Gastroesophageal sphincter (tissue), 4 donors: ENCODE measurements at regions not wholly inside any gene's neighbourhood (a gene's known extent, or its start where the extent isn't known, plus 50 kb on each side); places are given as distances from the start of the nearest gene placed in this dataset.

Experiments
- ATAC-seq: fragments of 150-250 bp; one replicate; pipeline ENCODE4 v1.9.1; 2016; ENCODE audit warnings: mild to moderate bottlenecking, moderate library complexity
- H3K27ac ChIP-seq, 4 donors: fragments of 200-600 bp; sonication (generic) in 3 of 4; 1 replicate in 3 of 4; 2 replicates in 1 of 4; pipeline ENCODE4 v1.5.1; 2016 to 2019
- H3K27me3 ChIP-seq: fragments of 200-600 bp; sonication (generic); one replicate; pipeline ENCODE4 v1.5.1; 2019
- H3K36me3 ChIP-seq, 2 donors: fragments of 200-600 bp; sonication (generic); one replicate each; pipeline ENCODE4 v1.5.1; 2019; ENCODE audit warnings: control low read depth in 1 of 2
- H3K4me1 ChIP-seq, 3 donors: fragments of 200-600 bp; sonication (generic); 1 replicate in 2 of 3; 2 replicates in 1 of 3; pipeline ENCODE4 v1.5.1; 2016 to 2019; ENCODE audit warnings: control low read depth in 2 of 3
- H3K4me3 ChIP-seq, 2 donors: fragments of 200-600 bp; sonication (generic); one replicate each; pipeline ENCODE4 v1.5.1; 2019; ENCODE audit warnings: mild to moderate bottlenecking in 1 of 2, moderate library complexity in 1 of 2
- H3K9me3 ChIP-seq, 3 donors: fragments of 200-600 bp; sonication (generic); one replicate each; pipeline ENCODE4 v1.5.1; 2017 to 2019; ENCODE audit warnings: control low read depth in 2 of 3
- CTCF ChIP-seq, 4 experiments: fragments of 200-600 bp in 2 of 4; fragments of 450-650 bp in 2 of 4; sonication (generic) in 1 of 4; IDR thresholded peaks; one replicate each; pipeline ENCODE4 v1.5.1; 2017 to 2019; ENCODE audit warnings: antibody characterized with exemption in 4 of 4, mild to moderate bottlenecking in 2 of 4, moderate library complexity in 2 of 4
- EP300 ChIP-seq: sonication (generic); formaldehyde crosslinking; IDR thresholded peaks from one replicate; pipeline ENCODE4 v1.6.1; 2017; ENCODE audit warnings: antibody characterized with exemption, mild to moderate bottlenecking
- POLR2A ChIP-seq, 2 donors: fragments of 450-650 bp; IDR thresholded peaks; one replicate each; pipeline ENCODE4 v1.6.1; 2017; ENCODE audit warnings: antibody characterized with exemption in 2 of 2, mild to moderate bottlenecking in 2 of 2, moderate library complexity in 1 of 2
- POLR2AphosphoS5 ChIP-seq: sonication (generic); formaldehyde crosslinking; IDR thresholded peaks from one replicate; pipeline ENCODE4 v1.6.1; 2017; ENCODE audit warnings: antibody characterized with exemption
- WGBS, 2 donors: methylation state at CpG; one replicate each; pipeline ENCODE4 v1.1.5; 2018; ENCODE audit warnings: low coverage in 1 of 2; 5-methylcytosine and 5-hydroxymethylcytosine counted together

- Histone ChIP-seq H3K27ac (no peak overlapping the region), H3K27me3 (no peaks in the 10 kb centered on the region), H3K36me3 (no peaks in the 10 kb centered on the region), H3K4me3 (no peak overlapping the region), H3K9me3 (no peaks in the 10 kb centered on the region), H3K4me1 (peaks cover 0 to 8% (median 0%) of the 10 kb centered on the region in 3 donors)
- WGBS, 2 donors, result 84 to 85% methylated on average over 4 to 5 of the region's 7 CpGs
- no peak for TF ChIP-seq CTCF (IDR thresholded peaks at IDR 0.05)
- TF ChIP-seq POLR2A (IDR thresholded peaks at IDR 0.05), result no peak
- no peak for TF ChIP-seq POLR2AphosphoS5
- TF ChIP-seq EP300, result no peak
- no peak for ATAC-seq
These were observed 321.9 kb downstream of the ZSWIM6 start for GRCh38 chr5:61653807-61654580.

- Histone ChIP-seq H3K27ac (no peak overlapping the region), H3K27me3 (no peaks in the 10 kb centered on the region), H3K36me3 (no peaks in the 10 kb centered on the region), H3K4me3 (no peak overlapping the region), H3K9me3 (no peaks in the 10 kb centered on the region), H3K4me1 (peaks cover 0 to 8% (median 0%) of the 10 kb centered on the region in 3 donors)
- no peak for ATAC-seq
- 72% methylated on average over 2 of the region's 2 CpGs; no CpG with 5 or more reads in 1 of the 2 donors for WGBS, 2 donors
- TF ChIP-seq POLR2AphosphoS5 (no peak), CTCF (IDR thresholded peaks at IDR 0.05) (no peak), POLR2A (IDR thresholded peaks at IDR 0.05) (no peak), EP300 (no peak)
These were observed 322.8 kb downstream of the ZSWIM6 start for GRCh38 chr5:61654876-61655275.

- no peaks in the 10 kb centered on the region for H3K27me3 ChIP-seq
- no peak overlapping the region for H3K4me3 ChIP-seq
- 62 to 77% methylated on average over 5 to 7 of the region's 7 CpGs for WGBS, 2 donors
- ATAC-seq, result no peak
- H3K36me3 ChIP-seq, result no peaks in the 10 kb centered on the region
- TF ChIP-seq EP300 (no peak), POLR2AphosphoS5 (no peak)
- no peaks in the 10 kb centered on the region for H3K9me3 ChIP-seq
- peaks cover 0 to 8% (median 0%) of the 10 kb centered on the region in 3 donors for H3K4me1 ChIP-seq
- H3K27ac ChIP-seq, result no peak overlapping the region
These were observed 325.0 kb downstream of the ZSWIM6 start for GRCh38 chr5:61657010-61657409.

GRCh38 chr5:61657686-61658085, 325.6 kb downstream of the ZSWIM6 start:
- no peaks in the 10 kb centered on the region for H3K27me3 ChIP-seq
- no peak overlapping the region for H3K27ac ChIP-seq
- H3K9me3 ChIP-seq, result no peaks in the 10 kb centered on the region
- H3K4me3 ChIP-seq, result no peak overlapping the region
- H3K36me3 ChIP-seq, result no peaks in the 10 kb centered on the region
- ATAC-seq, result no peak
- TF ChIP-seq POLR2AphosphoS5 (no peak), CTCF (IDR thresholded peaks at IDR 0.05) (no peak), EP300 (no peak), POLR2A (IDR thresholded peaks at IDR 0.05) (no peak)
- peaks cover 0 to 8% (median 0%) of the 10 kb centered on the region in 3 donors for H3K4me1 ChIP-seq
- 58 to 62% methylated on average over 3 of the region's 3 CpGs for WGBS, 2 donors

- Histone ChIP-seq H3K4me3 (no peak overlapping the region), H3K36me3 (no peaks in the 10 kb centered on the region), H3K27ac (no peak overlapping the region), H3K27me3 (no peaks in the 10 kb centered on the region), H3K4me1 (peaks cover 0 to 8% (median 0%) of the 10 kb centered on the region in 3 donors), H3K9me3 (no peaks in the 10 kb centered on the region)
- ATAC-seq, result peak; percentile 76
- WGBS, 2 donors, result 27% methylated on average over 7 of the region's 9 CpGs; no CpG with 5 or more reads in 1 of the 2 donors
- TF ChIP-seq POLR2A (IDR thresholded peaks at IDR 0.05) (no peak), POLR2AphosphoS5 (peak; percentile 53), CTCF (IDR thresholded peaks at IDR 0.05) (peak; percentile 86 to 95 (median 90))
These were observed 326.5 kb downstream of the ZSWIM6 start for GRCh38 chr5:61658592-61659008.
